IMR-90 (cell line): ENCODE measurements at regions not wholly inside any gene's neighbourhood (a gene's known extent, or its start where the extent isn't known, plus 50 kb on each side); places are given as distances from the start of the nearest gene placed in this dataset.

Source experiments
- ATAC-seq: fragments of 200-7000 bp; cut with Tn5 transposase; 2 replicates; pipeline ENCODE4 v1.9.1; 2020; ENCODE audit warnings: low read depth, mild to moderate bottlenecking, moderate library complexity
- BruUV-seq: library from RNA; stranded (reverse); fragments of 400-500 nt; replicated peaks from 2 replicates; lab custom pipeline; 2021; lab: Mats Ljungman, UMichigan
- CTCF ChIA-PET: fragments of 300-600 bp; formaldehyde crosslinking; extraction: SDS; loops from one replicate; lab custom pipeline; 2021; ENCODE audit warnings: antibody characterized with exemption; lab: Yijun Ruan, JAX
- POLR2A ChIA-PET: fragments of 300-600 bp; sonication (Branson Sonifier 250); formaldehyde crosslinking; loops from one replicate; lab custom pipeline; 2022; ENCODE audit warnings: antibody characterized with exemption; ENCODE audit not compliant: unreplicated experiment; lab: Charles Lee
- DNase-seq: peaks from one replicate; pipeline ENCODE4 v3.0.0; 2013
- H2AFZ ChIP-seq: replicated peaks from 2 replicates; pipeline ENCODE3; 2013; ENCODE audit warnings: low read length, mild to moderate bottlenecking; ENCODE audit not compliant: poor library complexity
- H2AK5ac ChIP-seq: 2 replicates; pipeline ENCODE4 v1.6.1; 2013; ENCODE audit warnings: low read depth, low read length, inconsistent platforms
- H2AK9ac ChIP-seq: replicated peaks from 2 replicates; pipeline ENCODE3; 2013; ENCODE audit warnings: mild to moderate bottlenecking, low read depth, low read length, moderate library complexity; ENCODE audit not compliant: poor library complexity
- H2BK120ac ChIP-seq: 2 replicates; pipeline ENCODE4 v1.6.1; 2013; ENCODE audit warnings: low read depth, low read length, inconsistent platforms
- H2BK15ac ChIP-seq: 3 replicates; pipeline ENCODE4 v1.6.1; 2013; ENCODE audit warnings: low read depth, low read length, inconsistent platforms
- H2BK20ac ChIP-seq: 2 replicates; pipeline ENCODE4 v1.6.1; 2013; ENCODE audit warnings: low read depth, mild to moderate bottlenecking, inconsistent platforms, low read length, moderate library complexity
- H2BK5ac ChIP-seq: 2 replicates; pipeline ENCODE4 v1.6.1; 2013; ENCODE audit warnings: mild to moderate bottlenecking, low read depth, low read length, inconsistent platforms; ENCODE audit not compliant: poor library complexity, severe bottlenecking
- H3K14ac ChIP-seq: replicated peaks from 2 replicates; pipeline ENCODE4 v1.6.1; 2013; ENCODE audit warnings: low read depth, low read length, inconsistent platforms
- H3K18ac ChIP-seq: 2 replicates; pipeline ENCODE4 v1.6.1; 2013; ENCODE audit warnings: low read depth, low read length, control low read depth
- H3K23ac ChIP-seq: 2 replicates; pipeline ENCODE4 v1.6.1; 2013; ENCODE audit warnings: low read depth, low read length, inconsistent platforms
- H3K27ac ChIP-seq: 2 replicates; pipeline ENCODE4 v1.5.1; 2013; ENCODE audit warnings: mild to moderate bottlenecking, control low read depth, low read length; ENCODE audit not compliant: insufficient read depth
- H3K27me3 ChIP-seq: 2 replicates; pipeline ENCODE4 v1.6.1; 2013; ENCODE audit warnings: low read length; ENCODE audit not compliant: control insufficient read depth, insufficient read depth
- H3K36me3 ChIP-seq: 2 replicates; pipeline ENCODE4 v1.6.1; 2013; ENCODE audit warnings: low read length, mixed read lengths; ENCODE audit not compliant: control insufficient read depth, insufficient read depth
- H3K4ac ChIP-seq: 2 replicates; pipeline ENCODE4 v1.6.1; 2013; ENCODE audit warnings: low read depth, low read length, inconsistent platforms
- H3K4me1 ChIP-seq: 2 replicates; pipeline ENCODE4 v1.6.1; 2013; ENCODE audit warnings: low read length, mixed read lengths; ENCODE audit not compliant: control insufficient read depth, insufficient read depth
- H3K4me2 ChIP-seq: 2 replicates; pipeline ENCODE4 v1.6.1; 2013; ENCODE audit warnings: low read depth, mild to moderate bottlenecking, control low read depth, low read length, moderate library complexity
- H3K4me3 ChIP-seq: 2 replicates; pipeline ENCODE4 v1.5.1; 2013; ENCODE audit warnings: low read depth, mild to moderate bottlenecking, control low read depth, low read length, moderate library complexity; ENCODE audit not compliant: insufficient read depth
- H3K56ac ChIP-seq: 2 replicates; pipeline ENCODE4 v1.6.1; 2013; ENCODE audit warnings: low read length, inconsistent platforms; ENCODE audit not compliant: insufficient read depth; ENCODE audit errors: extremely low read depth
- H3K79me1 ChIP-seq, 2 experiments: 2 replicates each; pipeline ENCODE4 v1.6.1; 2013; ENCODE audit warnings: low read length in 2 of 2, inconsistent platforms in 1 of 2, low read depth in 1 of 2
- H3K9ac ChIP-seq: 2 replicates; pipeline ENCODE4 v1.6.1; 2013; ENCODE audit warnings: low read depth, low read length, control low read depth
- H3K9me1 ChIP-seq: 2 replicates; pipeline ENCODE4 v1.6.1; 2013; ENCODE audit warnings: low read length, inconsistent platforms; ENCODE audit not compliant: insufficient read depth
- H3K9me3 ChIP-seq: 2 replicates; pipeline ENCODE4 v1.6.1; 2013; ENCODE audit warnings: low read length; ENCODE audit not compliant: control insufficient read depth, insufficient read depth
- H4K20me1 ChIP-seq: 2 replicates; pipeline ENCODE4 v1.6.1; 2013; ENCODE audit warnings: low read length, inconsistent platforms; ENCODE audit not compliant: insufficient read depth
- H4K5ac ChIP-seq: 2 replicates; pipeline ENCODE4 v1.6.1; 2013; ENCODE audit warnings: mild to moderate bottlenecking, low read depth, low read length, control low read depth
- H4K8ac ChIP-seq, 2 experiments: 2 replicates each; pipeline ENCODE4 v1.6.1; 2013; ENCODE audit warnings: low read depth in 2 of 2, low read length in 2 of 2, control low read depth in 1 of 2, inconsistent platforms in 1 of 2
- H4K91ac ChIP-seq: 2 replicates; pipeline ENCODE4 v1.6.1; 2013; ENCODE audit warnings: low read depth, low read length, inconsistent platforms; ENCODE audit not compliant: insufficient read depth
- CHD1 ChIP-seq: IDR thresholded peaks from 2 replicates; pipeline ENCODE4 v1.6.1; 2012; ENCODE audit warnings: low read depth, low read length, improper control_type of control experiment
- FOS ChIP-seq: fragments of 150-350 bp; IDR thresholded peaks from 2 replicates; pipeline ENCODE4 v1.6.1; 2016; ENCODE audit warnings: low read depth, low read length
- RAD21 ChIP-seq: IDR thresholded peaks from 2 replicates; pipeline ENCODE4 v1.6.1; 2012; ENCODE audit warnings: low read length, improper control_type of control experiment
- WGBS, 2 experiments: methylation state at CpG; one replicate each; pipeline versions ENCODE4 v1.1.5 to v1.1.7; 2013; ENCODE audit warnings: missing lambda C conversion rate in 2 of 2; ENCODE audit not compliant: insufficient read length in 1 of 2; ENCODE audit errors: extremely low coverage in 2 of 2; 5-methylcytosine and 5-hydroxymethylcytosine counted together
- dilution Hi-C: fragments of 300-500 bp; cut with HindIII; formaldehyde crosslinking; loops from one replicate; pipeline ENCODE4 v1.14.3; 2018; ENCODE audit warnings: low sequenced_read_pairs; ENCODE audit not compliant: unreplicated experiment
- in situ Hi-C: fragments of 300-500 bp; cut with MboI; formaldehyde crosslinking; loops from 3 replicates; pipeline ENCODE4 v1.14.3; 2019; ENCODE audit warnings: low sequenced_read_pairs, inconsistent platforms, mixed read lengths
- intact Hi-C: fragments of 100-400 bp; cut with micrococcal nuclease; formaldehyde crosslinking; loops from 2 replicates; pipeline ENCODE4 v1.10.0; 2022

DNA sequence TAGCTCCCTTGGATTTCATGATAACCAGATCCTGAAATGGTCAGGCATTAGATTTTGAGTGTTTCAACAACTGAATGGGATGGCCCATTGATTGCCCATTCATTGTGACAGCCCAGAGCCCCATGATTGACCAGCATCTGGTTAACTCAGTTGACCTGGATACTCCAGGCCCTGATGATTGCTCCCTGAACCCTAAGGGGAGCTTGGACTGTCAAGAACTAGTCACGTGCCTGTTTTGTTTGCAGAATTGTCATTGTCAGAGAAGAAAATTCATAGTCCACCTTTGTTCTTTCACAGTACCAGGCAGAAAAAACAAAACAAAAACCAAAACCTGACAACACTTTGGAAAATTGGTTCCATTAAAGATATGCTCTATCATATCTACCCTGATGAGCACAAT lies 241.3 kb upstream of the ONECUT1 start:
- H4K91ac ChIP-seq = no peak overlapping the region
- WGBS, 2 experiments = no CpG with 5 or more reads among the region's 1 CpG
- H2BK120ac ChIP-seq = no peak overlapping the region
- no peaks in the 10 kb centered on the region for H4K20me1 ChIP-seq
- H3K56ac ChIP-seq = no peak overlapping the region
- no peak overlapping the region for H3K27ac ChIP-seq
- intact Hi-C loops = no loop called here
- in situ Hi-C loops = no loop called here
- CTCF ChIA-PET = no interaction called here
- H3K4ac ChIP-seq = no peak overlapping the region
- H3K9ac ChIP-seq = no peak overlapping the region
- dilution Hi-C loops = no loop called here
- no peak overlapping the region for H3K18ac ChIP-seq
- H3K79me1 ChIP-seq = no peaks in the 10 kb centered on the region
- no TSS peak for BruUV-seq
- no peak overlapping the region for H3K4me2 ChIP-seq
- DNase-seq (no peak), ATAC-seq (no peak)
- H2AK9ac ChIP-seq = no peak overlapping the region
- H2BK5ac ChIP-seq = no peak overlapping the region
- no peak overlapping the region for H2BK20ac ChIP-seq
- no peaks in the 10 kb centered on the region for H3K27me3 ChIP-seq
- no peaks in the 10 kb centered on the region for H3K4me1 ChIP-seq
- no peak overlapping the region for H3K23ac ChIP-seq
- POLR2A ChIA-PET = no interaction called here
- H2AFZ ChIP-seq = no peak overlapping the region
- H4K5ac ChIP-seq = no peak overlapping the region
- H3K14ac ChIP-seq = no peak overlapping the region
- H2BK15ac ChIP-seq = no peak overlapping the region
- no peaks in the 10 kb centered on the region for H3K36me3 ChIP-seq
- no peak for TF ChIP-seq CHD1
- TF ChIP-seq RAD21 = no peak
- no peak for TF ChIP-seq FOS
- no peaks in the 10 kb centered on the region for H3K9me1 ChIP-seq
- no peak overlapping the region for H3K4me3 ChIP-seq
- H2AK5ac ChIP-seq = no peak overlapping the region
- H3K9me3 ChIP-seq = peaks cover 16% of the 10 kb centered on the region
- no peak overlapping the region for H4K8ac ChIP-seq
